GM19351 (cell line): ENCODE measurements at regions not wholly inside any gene's neighbourhood (a gene's known extent, or its start where the extent isn't known, plus 50 kb on each side); places are given as distances from the start of the nearest gene placed in this dataset.
"Not testable (repeated sequence)": the region's sequence is repeated elsewhere in the genome, so short reads cannot be mapped to it uniquely, and the experiment has no call there.

Experiments used
- ATAC-seq: cut with Tn5 transposase; IDR thresholded peaks from one replicate; pipeline ENCODE4 v1.9.1; 2021; ENCODE audit warnings: mild to moderate bottlenecking, moderate library complexity; ENCODE audit not compliant: unreplicated experiment

DNA sequence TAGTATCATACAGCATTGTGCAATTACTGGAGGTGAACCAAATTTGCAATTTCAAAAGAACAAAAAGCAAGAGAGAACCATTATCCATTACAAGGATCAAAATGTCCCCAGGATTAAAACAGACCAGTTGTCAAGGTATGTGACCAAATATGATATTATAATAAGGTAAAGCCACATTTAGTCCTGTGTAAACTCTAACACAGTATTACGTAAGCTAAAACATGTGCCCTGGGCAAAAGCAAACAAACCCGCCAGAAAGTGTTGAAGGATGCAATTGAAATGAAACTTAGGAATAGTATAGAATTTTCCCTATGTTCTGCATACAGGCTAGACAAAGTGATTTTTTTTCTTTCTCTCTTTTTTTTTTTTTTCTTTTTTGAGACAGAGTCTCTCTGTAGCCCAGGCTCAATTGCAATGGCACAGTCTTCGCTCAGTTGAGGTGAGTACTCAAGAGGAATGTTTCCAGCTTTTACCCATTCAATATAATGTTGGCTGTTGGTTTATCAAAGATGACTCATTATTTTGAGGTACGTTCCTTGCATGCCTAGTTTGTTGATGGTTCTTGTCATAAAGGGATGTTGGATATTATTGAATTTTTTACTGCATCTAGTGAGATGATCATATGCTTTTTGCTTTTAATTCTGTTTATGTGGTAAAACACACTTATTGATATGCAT, 137.1 kb upstream of the FOXG1 start:
- ATAC-seq, result no peak

DNA sequence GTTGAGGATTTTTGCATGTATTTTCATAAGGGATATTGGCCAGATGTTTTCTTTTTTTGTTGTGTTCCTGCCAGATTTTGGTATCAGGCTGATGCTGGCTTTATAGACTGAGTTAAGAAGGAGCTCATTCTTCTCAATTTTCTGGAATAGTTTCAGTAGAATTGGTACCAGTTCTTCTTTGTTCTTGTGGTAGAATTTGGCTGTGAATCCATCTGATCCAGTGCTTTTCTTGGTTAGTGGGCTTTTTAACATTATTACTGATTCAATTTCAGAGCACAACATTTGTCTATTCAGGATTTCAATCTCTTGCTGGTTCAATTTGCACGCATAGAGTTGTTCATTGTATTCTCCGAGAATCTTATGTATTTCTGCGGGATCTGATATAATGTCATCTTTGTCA, 136.5 kb upstream of the FOXG1 start:
- ATAC-seq, result no peak

DNA sequence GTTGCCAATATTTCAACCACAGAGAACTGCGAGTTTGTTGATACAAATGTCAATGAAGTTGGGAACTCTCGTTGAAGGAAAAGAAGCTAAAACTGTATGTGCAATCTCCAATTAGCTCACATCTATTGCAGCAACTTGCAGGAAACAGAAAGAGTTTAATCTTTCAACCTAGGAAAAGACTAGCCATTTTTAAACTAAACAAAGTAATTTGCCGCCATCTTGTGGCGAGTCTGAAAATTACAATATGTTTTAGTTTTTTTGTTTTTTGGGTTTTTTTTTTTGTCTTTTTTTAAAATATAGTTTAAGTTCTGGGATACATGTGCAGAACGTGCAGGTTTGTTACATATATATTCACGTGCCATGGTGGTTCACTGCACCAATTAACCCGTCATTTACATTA, 131.2 kb upstream of the FOXG1 start:
- no peak for ATAC-seq

DNA sequence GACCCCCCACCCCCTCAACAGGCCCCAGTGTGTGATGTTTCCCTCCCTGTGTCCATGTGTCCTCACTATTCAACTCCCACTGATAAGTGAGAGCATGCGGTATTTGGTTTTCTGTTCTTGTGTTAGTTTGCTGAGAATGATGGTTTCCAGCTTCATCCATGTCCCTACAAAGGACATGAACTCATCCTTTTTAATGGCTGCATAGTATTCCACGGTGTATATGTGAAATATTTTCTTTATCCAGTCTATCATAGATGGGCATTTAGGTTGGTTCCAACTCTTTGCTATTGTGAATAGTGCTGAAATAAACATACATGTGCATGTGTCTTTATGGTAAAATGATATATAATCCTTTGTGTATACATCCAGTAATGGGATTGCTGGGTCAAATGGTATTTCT, 130.8 kb upstream of the FOXG1 start:
- not testable (repeated sequence) for ATAC-seq

DNA sequence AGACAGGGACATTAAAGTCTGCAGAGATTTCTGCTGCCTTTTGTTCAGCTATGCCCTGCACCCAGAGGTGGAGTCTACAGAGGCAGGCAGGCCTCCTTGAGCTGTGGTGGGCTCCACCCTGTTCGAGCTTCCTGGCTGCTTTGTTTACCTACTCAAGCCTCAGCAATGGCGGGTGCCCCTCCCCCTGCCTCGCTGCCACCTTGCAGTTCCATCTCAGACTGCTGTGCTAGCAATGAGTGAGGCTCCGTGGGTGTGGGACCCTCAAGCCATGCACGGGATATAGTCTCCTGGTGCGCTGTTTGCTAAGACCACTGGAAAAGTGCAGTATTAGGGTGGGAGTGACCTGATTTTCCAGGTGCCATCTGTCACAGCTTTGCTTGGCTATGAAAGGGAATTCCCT, 125.4 kb upstream of the FOXG1 start:
- not testable (repeated sequence) for ATAC-seq

DNA sequence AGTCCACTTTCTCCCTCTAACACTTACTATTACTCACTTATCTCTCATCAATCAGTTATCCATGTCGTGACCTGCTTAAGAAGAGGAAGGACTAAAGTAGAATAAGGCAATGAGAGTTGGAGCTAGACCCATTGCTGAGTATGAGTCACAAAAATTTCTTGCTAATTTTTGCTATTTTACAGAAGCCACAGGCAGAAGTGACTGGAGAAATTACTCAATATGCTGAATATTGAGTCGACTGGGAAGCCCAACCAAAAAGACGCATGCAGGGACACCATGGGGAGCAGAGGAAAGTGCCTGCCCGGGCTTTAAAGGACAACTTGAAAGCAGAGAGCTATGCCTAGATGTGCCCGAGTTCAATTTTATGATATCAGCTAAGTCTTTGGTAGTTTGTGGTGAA, 115.4 kb upstream of the FOXG1 start:
- ATAC-seq, result no peak

DNA sequence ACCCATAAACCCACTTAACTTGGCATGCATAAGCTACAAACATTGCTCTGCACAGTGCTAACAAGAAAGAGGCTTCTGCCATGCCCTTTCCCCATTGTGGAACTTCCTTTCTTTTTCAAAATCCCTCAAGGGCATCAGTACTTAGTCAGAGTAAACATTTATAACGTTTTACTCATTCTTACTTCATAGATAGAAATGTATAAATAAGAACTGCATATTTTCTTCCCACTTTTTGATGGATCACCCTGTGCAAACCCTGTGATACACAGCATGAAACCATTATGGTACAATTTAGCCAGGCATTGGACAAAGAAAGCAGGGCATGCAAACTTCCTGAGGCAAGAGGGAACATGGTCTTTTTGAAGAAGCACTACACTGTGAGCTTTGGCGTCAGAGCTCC, 113.8 kb upstream of the FOXG1 start:
- ATAC-seq, result no peak

DNA sequence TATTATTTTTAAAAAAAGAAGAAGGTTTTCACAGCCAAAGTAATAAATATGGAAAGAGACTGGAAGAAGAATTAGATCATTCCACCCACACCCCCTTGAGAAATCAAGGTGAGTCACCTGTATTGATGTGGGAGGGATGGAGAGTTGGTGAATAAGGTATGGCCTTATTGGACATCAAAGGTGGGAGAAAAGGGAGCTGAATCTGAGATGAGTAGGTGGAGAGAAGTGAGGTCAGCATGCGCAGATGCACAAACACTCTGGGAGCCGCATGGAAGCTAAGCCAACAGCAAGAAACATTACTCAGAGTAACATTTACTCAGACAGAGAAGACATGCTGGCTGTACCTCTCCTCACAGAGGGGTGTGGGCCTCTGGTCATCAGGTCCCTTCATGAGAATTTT, 113.1 kb upstream of the FOXG1 start:
- no peak for ATAC-seq

DNA sequence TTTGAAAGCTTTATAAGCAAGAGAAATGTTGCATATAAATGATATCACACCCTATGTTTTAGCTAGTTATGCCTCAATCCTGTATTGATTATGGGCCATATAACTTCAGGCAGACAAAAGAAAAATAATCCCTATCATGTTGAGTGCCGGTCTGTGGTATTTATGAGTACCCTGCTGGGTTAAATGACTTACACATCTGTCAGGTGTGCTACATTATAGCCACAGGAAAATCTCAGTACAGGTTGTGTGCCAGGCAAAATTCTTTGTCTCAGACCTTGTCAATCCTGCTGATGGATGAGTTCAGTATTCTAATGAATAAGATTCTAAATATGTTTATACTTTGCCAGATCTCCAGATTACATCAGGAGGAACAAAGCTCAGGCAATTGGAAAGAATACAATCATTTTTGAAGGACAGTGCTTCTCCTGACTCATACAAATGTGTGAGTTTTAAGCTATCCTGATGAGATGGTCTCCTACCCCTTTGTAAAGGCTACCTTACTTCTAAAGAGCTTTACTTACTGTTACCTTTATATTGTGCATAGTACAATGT, 109.8 kb upstream of the FOXG1 start:
- ATAC-seq, result no peak

DNA sequence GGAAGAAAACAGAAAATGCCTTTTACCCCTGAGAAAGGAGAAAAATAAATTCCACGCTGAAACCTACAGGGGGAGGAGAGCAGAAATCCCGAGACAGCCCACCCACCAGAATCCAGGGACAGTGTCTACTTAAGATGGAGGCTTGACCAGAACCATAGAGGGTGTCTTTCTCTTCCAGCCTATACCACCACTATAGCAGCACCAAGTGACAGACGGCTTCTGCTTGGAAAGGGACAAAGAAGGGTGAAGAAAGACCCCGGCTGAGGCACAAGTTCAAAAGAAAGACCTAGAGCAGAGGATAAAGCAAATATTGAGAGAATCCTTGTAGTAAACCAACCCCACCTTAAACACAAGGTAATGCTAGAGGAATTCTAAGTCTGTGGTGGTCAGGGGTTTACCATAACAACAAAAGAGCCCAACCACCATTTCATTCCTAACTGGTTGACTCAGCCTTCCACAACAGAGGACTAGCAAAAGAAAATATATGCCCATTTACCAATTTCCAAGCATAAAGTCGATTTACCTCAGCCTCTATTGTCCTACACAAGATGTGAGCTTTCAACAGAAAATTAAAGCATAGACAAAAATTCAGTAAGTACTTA, 105.3 kb upstream of the FOXG1 start:
- ATAC-seq, result no peak

DNA sequence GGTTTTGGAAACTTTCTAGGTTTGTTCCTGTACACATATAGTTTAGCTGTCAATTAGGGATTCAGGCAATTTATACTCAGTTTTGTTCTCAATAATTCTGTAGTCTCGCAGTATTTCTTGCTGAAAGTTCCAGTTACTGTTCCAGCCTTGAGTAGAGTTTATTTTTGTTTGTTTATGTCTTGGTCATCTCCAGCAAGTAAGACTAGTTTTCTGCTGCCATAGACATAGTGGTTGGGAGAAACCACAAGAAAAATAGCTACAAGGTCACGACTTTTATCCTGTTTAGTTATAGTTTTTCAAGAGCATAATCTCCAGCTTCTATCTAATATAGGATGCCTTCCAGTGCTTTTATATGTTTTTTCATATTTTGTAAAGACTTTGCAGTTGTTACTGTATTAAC, 99.6 kb upstream of the FOXG1 start:
- ATAC-seq, result no peak

DNA sequence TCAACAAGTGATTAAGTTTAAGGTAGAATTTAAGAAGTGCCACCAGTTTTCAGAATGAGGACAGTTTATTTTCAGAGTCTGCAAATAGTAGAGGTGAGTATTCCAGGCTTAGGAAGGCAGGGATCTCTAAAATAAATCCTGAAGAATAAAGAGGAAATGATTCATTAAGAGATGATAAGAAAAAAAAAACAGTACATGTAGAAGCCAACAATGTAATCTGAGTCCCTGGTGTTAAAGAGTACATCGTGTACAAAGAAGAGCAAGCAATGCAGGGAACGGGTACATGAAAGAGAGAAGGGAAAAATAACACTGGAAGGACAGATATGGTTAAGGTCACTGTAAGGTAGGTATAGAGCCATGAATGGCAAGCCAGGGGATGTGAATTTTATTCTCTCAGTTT, 95.2 kb upstream of the FOXG1 start:
- ATAC-seq, result no peak

DNA sequence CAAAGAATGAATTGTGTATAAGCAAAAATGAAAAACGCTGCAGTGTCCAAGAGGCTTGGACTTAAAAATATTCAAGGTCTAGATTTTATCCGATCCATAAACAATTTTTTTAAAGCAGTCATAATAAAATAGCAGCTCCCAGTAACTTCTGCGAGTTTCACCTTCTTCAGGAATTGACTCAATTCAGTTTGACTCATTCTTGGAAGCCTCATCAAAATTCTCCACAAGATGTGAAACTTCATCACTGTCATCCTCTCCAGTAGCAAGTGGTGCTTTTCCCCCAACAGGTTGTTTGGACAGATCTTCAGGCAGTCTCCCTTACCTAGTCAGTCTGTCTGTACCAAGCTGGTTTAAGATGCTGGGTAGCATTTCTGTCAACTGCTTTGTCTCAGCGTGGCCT, 93.5 kb upstream of the FOXG1 start:
- ATAC-seq, result no peak

DNA sequence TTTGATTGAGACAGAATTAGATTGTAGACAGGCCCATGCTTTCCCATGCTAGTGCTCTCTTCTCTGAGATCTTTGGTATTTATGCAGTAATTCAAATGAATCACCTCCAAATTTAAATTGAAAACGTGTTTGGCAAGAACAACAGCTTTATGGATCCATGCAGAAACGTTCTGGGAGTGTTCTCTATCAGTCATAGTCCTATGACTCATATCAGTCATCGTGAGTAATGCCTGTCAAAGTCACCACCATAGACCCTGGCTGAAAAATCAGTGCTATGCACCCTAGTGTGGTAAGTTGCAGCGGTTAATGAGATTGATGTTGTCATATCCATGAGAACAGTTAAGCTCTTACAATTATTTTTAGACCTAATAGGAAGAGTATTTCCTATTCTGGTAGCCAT, 90.1 kb upstream of the FOXG1 start:
- no peak for ATAC-seq

DNA sequence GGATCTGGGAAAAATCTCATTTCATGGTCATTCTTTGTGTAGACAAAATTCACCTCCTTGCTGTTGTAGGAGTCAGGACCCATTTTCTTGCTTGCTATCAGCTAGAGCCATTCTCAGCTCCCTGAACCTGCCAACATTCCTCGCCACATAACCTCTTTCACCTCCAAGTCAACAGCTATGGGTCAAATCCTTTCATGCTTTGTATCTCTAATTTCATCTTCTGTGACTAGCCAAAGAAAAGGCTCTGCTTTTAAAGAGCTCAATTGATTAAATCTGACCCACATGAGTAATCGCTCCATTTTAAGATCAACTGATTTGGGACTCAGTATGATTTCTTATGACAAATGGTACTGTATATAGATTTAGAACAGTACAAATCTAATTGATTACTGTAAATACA, 89.2 kb upstream of the FOXG1 start:
- no peak for ATAC-seq

DNA sequence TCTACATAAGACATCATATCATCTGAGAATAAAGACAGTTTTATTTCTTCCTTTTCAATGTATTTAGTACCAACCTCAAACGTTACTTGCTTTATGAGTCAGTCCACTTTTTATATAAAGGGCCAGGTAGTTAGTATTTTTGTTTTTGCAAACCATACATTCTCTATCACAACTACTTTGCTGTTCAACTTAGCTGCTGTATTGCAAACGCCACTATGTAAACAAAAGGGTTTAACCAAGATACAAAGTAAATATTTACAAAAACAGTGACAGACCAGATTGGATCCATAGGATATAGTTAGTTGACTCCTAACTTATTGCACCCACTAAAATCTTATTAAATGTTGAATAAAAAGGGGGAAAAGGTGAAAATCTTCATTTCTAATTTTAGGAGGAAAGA, 87.7 kb upstream of the FOXG1 start:
- ATAC-seq, result no peak

DNA sequence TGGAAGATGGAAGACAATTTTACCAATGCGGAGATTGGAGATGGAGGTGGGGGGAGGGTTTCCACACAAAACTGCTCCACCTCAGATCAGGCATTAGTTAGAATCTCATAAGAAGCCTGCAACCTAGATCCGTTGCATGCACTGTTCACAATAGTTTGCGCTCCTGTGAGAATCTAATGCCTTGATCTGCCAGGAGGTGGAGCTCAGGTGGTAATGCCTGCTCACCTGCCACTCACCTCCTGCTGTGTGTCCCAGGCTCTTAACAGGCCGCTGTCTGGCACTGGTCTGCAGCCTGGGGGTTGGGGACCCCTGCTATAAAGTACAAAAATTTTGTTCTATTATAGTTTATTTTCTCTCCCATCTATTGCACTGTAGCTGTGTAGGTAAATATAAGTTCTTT, 84.9 kb upstream of the FOXG1 start:
- ATAC-seq, result no peak

DNA sequence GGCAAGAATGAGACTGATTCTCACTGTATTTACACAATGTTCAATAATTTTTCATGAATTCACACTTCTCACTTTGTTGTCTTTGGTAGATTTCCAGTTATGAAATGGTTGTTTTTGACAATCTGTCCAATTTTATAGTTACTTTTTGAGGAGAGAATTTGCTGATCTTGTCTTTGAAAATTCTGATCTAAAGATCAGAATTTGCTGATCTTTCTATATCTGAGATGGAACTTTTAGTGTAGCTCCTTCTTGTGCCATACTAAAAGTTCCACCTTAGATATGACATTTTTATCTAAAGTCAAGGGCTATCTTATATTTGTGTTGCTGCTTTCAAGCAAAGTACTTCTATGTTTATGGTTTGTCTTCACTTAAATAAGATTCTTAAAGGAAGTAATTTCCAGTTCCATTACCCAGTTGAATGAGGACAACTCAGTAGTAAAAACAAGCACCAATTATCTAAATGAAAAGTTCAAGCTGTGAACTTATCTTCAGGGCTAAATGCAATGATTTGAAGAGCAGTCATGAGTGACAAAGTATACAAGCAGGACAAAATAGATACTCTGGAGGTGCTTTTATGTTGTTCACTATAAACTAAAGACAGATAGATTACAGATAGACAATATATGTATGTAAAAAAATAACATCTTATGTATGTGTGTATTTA, 76.4 kb upstream of the FOXG1 start:
- no peak for ATAC-seq

DNA sequence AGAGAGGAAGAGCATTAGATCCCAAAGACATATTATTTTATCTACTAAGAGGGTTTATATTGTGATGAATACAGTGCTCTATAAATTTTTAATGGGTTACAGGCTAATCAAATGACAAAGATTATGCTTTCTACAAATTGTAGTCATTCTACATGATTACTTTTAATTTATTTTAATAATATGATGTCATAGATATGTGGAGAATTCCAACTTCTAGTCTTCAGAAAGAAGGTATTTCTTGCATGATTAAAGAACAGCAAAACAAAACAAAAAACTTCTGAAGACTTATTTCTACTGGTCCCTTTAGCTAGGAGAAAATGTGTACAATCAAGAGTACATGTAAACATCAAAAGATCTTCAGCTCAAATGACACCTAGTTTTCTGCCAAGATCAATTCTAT, 71.5 kb upstream of the FOXG1 start:
- no peak for ATAC-seq

DNA sequence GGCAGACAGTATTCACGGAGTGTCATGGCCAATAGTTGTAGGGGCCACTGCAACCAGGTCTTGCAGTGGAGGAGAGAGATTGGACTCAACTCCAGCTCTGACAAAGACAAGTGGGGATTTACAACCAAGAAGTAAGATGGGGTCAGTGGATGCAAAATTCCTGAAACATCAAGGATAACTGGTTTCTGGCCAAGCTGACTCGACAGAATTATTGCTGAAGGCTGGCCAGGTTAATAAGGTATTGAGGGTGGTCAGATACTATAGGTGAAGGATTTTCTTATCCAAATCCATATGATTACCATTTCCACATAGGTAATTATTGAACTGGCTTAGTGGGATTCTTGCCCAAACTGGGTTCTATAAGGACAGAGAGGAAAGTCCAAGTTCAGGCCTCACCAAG, 64.9 kb upstream of the FOXG1 start:
- ATAC-seq, result no peak

DNA sequence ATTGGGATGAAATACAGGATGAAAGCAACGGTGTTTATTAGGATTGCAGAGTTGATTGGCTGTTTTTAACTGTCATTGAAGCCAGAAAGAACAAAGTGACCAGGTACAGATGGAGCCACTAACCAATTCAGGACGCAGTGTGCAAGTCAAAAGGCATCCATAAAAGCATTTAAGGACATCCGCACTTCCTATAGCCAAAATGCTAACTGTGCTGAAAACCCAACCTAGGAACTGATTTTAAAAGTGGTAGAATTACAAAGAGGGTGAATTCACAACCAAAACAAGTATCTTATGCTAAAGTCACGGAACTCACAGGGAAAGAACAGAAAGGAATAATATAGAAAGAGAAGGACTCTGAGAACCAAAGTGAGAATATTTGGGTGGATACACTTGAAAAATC, 63.1 kb upstream of the FOXG1 start:
- no peak for ATAC-seq

DNA sequence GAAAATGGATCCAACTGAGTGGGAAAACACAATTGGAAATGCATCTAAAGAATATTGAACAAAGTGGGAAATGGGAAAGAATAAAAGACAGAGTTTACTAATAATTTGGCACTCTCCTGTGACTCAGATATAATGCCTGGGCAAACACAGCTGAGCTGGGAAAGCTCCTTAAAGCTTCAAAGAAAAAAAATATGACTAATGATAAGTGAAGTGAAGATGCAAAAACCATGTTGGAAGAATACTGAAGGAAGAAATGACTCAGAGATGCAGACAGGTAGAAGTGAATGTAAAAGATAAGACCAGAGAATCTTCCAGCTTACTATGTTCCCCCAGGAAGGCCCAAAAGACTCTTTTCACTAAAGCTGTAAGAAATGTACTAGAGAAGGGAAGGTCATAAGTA, 62.4 kb upstream of the FOXG1 start:
- no peak for ATAC-seq
